HepG2 (cell line): ENCODE measurements at regions not wholly inside any gene's neighbourhood (a gene's known extent, or its start where the extent isn't known, plus 50 kb on each side); places are given as distances from the start of the nearest gene placed in this dataset.
A peak's percentile ranks its signal among the peaks of the same experiment; 100 is the strongest.

ENCODE experiments used
- ATAC-seq: fragments of 200-7000 bp; cut with Tn5 transposase; 3 replicates; pipeline ENCODE4 v1.9.1; 2020; ENCODE audit warnings: mild to moderate bottlenecking, moderate library complexity
- BruUV-seq: library from RNA; stranded (reverse); fragments of 400-500 nt; replicated peaks from 2 replicates; lab custom pipeline; 2021; lab: Mats Ljungman, UMichigan
- CTCF ChIA-PET: fragments of 300-600 bp; formaldehyde crosslinking; extraction: SDS; loops from one replicate; lab custom pipeline; 2021; ENCODE audit warnings: low total read pairs, inconsistent platforms, low intra/inter-chr PET ratio; lab: Yijun Ruan, JAX
- POLR2A ChIA-PET: fragments of 350-600 bp; sonication (Branson Sonifier 250); formaldehyde crosslinking; loops from one replicate; lab custom pipeline; 2020; ENCODE audit warnings: antibody characterized with exemption, inconsistent platforms; lab: Yijun Ruan, JAX
- DNase-seq: peaks from one replicate; pipeline ENCODE4 v3.0.0-alpha.2; 2015; ENCODE audit warnings: low spot score
- FAIRE-seq: peaks from 3 replicates; lab custom pipeline; 2011; peaks lifted over from hg19 to GRCh38; lab: Jason Lieb, UNC
- H2AFZ ChIP-seq: one replicate; pipeline ENCODE4 v1.6.1; 2011; ENCODE audit warnings: low read length, inconsistent platforms
- H3K27ac ChIP-seq: fragments of 300-600 bp; 3 replicates; pipeline ENCODE4 v1.8.0; 2011; ENCODE audit warnings: mixed run types, mild to moderate bottlenecking, mixed read lengths, low read length, inconsistent platforms; ENCODE audit not compliant: insufficient read depth; ENCODE audit errors: extremely low read length
- H3K27me3 ChIP-seq, 2 experiments: fragments of 200-600 bp in 1 of 2; 2 replicates in 1 of 2; 3 replicates in 1 of 2; pipeline versions ENCODE4 v1.6.0 to v1.8.0; 2011; ENCODE audit warnings: low read length in 2 of 2, mild to moderate bottlenecking in 2 of 2, moderate library complexity in 2 of 2, inconsistent platforms in 1 of 2; ENCODE audit not compliant: insufficient read depth in 2 of 2, control insufficient read depth in 1 of 2
- H3K36me3 ChIP-seq, 2 experiments: fragments of 200-600 bp in 1 of 2; replicated peaks in 1 of 2; 2 replicates in 1 of 2; 3 replicates in 1 of 2; pipeline versions ENCODE4 v1.5.1 to v1.8.0; 2011; ENCODE audit warnings: low read length in 2 of 2, inconsistent platforms in 1 of 2; ENCODE audit not compliant: insufficient read depth in 2 of 2, control insufficient read depth in 1 of 2
- H3K4me1 ChIP-seq: 2 replicates; pipeline ENCODE4 v1.5.1; 2012; ENCODE audit warnings: low read length, inconsistent platforms; ENCODE audit not compliant: insufficient read depth
- H3K4me2 ChIP-seq: 2 replicates; pipeline ENCODE4 v1.6.0; 2011; ENCODE audit warnings: low read depth, low read length, inconsistent platforms
- H3K4me3 ChIP-seq, 3 experiments: fragments of 200-600 bp in 1 of 3; sonication (generic), shearing (Covaris generic) in 1 of 3; replicated peaks in 1 of 3; 2 replicates each; pipeline ENCODE4 v1.5.1; 2011 to 2016; ENCODE audit warnings: low read length in 3 of 3, inconsistent platforms in 2 of 3, low read depth in 2 of 3, mild to moderate bottlenecking in 2 of 3, control low read depth in 1 of 3, mixed read lengths in 1 of 3; ENCODE audit not compliant: insufficient read depth in 1 of 3
- H3K79me2 ChIP-seq: one replicate; pipeline ENCODE4 v1.6.1; 2011; ENCODE audit warnings: low read length, inconsistent platforms; ENCODE audit not compliant: insufficient read depth
- H3K9ac ChIP-seq: 2 replicates; pipeline ENCODE4 v1.6.0; 2011; ENCODE audit warnings: mild to moderate bottlenecking, low read depth, low read length, inconsistent platforms; ENCODE audit not compliant: insufficient read depth
- H3K9me3 ChIP-seq: 2 replicates; pipeline ENCODE4 v1.5.1; 2012; ENCODE audit warnings: mild to moderate bottlenecking, low read length
- H4K20me1 ChIP-seq: 2 replicates; pipeline ENCODE4 v1.6.0; 2011; ENCODE audit warnings: inconsistent platforms, mild to moderate bottlenecking, low read length, moderate library complexity; ENCODE audit not compliant: insufficient read depth
- ELF1 ChIP-seq: sonication (generic); formaldehyde crosslinking; IDR thresholded peaks from 2 replicates; pipeline ENCODE4 v1.4.0; 2020; ENCODE audit warnings: missing genetic modification reagents
- FIP1L1 ChIP-seq: fragments of 200-400 bp; formaldehyde crosslinking; IDR thresholded peaks from 2 replicates; pipeline ENCODE4 v1.6.1; 2018; ENCODE audit warnings: low read depth, mild to moderate bottlenecking, low read length, moderate library complexity, borderline replicate concordance; ENCODE audit not compliant: insufficient read depth
- MYNN ChIP-seq: sonication (generic); formaldehyde crosslinking; IDR thresholded peaks from 2 replicates; pipeline ENCODE4 v1.4.0; 2020; ENCODE audit warnings: mild to moderate bottlenecking, low read depth, missing genetic modification reagents
- PRPF4 ChIP-seq: fragments of 200-400 bp; formaldehyde crosslinking; IDR thresholded peaks from 2 replicates; pipeline ENCODE4 v1.6.1; 2016; ENCODE audit warnings: low read length, low read depth; ENCODE audit not compliant: poor library complexity, severe bottlenecking
- RAD51 ChIP-seq: fragments of 450-650 bp; IDR thresholded peaks from 2 replicates; pipeline ENCODE4 v1.6.1; 2016; ENCODE audit warnings: borderline replicate concordance
- ZNF331 ChIP-seq: sonication (generic); formaldehyde crosslinking; IDR thresholded peaks from 2 replicates; pipeline ENCODE4 v1.4.0; 2020; ENCODE audit warnings: missing genetic modification reagents
- ZNF44 ChIP-seq: sonication (generic); formaldehyde crosslinking; IDR thresholded peaks from 2 replicates; pipeline ENCODE4 v1.5.1; 2020; ENCODE audit warnings: mild to moderate bottlenecking, missing genetic modification reagents
- ZNF607 ChIP-seq: sonication (generic); formaldehyde crosslinking; IDR thresholded peaks from 2 replicates; pipeline ENCODE4 v1.5.1; 2020; ENCODE audit warnings: missing genetic modification reagents, mild to moderate bottlenecking, borderline replicate concordance
- ZNF775 ChIP-seq: sonication (generic); formaldehyde crosslinking; IDR thresholded peaks from 2 replicates; pipeline ENCODE4 v1.4.0; 2020; ENCODE audit warnings: missing genetic modification reagents, mild to moderate bottlenecking, moderate library complexity, borderline replicate concordance
- WGBS: methylation state at CpG from one replicate; pipeline ENCODE4 v1.1.6; 2017; ENCODE audit warnings: low lambda C conversion rate; 5-methylcytosine and 5-hydroxymethylcytosine counted together
- in situ Hi-C: cut with HindIII; loops from 2 replicates; pipeline ENCODE4 v1.10.0; 2017; ENCODE audit warnings: low pct_unique_long_range_greater_than_20kb; ENCODE audit not compliant: extremely low pct_ligation_motif_present
- intact Hi-C: fragments of 100-400 bp; cut with micrococcal nuclease; formaldehyde crosslinking; loops from one replicate; pipeline ENCODE4 v1.10.0; 2022; ENCODE audit not compliant: unreplicated experiment

DNA sequence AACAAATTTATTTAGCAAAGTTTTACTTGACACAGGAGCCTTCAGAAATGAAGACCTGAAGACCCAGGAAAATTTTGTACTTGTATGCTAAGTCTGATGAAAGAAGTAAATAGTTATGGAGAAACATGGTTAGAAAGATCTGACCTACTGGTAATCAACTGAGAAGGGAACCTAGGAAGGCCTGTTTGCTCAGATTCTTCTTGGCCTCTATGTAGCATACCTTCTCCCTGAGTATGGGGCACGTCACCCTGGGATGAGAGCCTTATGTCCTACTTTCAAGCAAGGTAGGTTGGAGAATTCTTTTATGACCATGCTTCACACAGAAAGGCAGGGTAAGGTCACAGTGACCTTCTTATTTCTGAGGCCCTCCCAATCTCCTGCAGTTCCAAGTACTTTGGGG is 178.6 kb upstream of the CREB1 start:
- 0% methylated on average over 1 of the region's 1 CpG for WGBS
- POLR2A ChIA-PET: no interaction called here
- Histone ChIP-seq H4K20me1 (no peaks in the 10 kb centered on the region), H2AFZ (no peak overlapping the region), H3K27ac (no peak overlapping the region), H3K9me3 (no peaks in the 10 kb centered on the region), H3K79me2 (no peaks in the 10 kb centered on the region), H3K36me3 (no peaks in the 10 kb centered on the region), H3K27me3 (no peaks in the 10 kb centered on the region), H3K9ac (no peak overlapping the region), H3K4me1 (no peaks in the 10 kb centered on the region), H3K4me2 (no peak overlapping the region), H3K4me3 (no peak overlapping the region)
- DNase-seq (no peak), ATAC-seq (no peak), FAIRE-seq (no peak)
- no TSS peak for BruUV-seq
- intact Hi-C loops (no loop called here), in situ Hi-C loops (no loop called here)
- CTCF ChIA-PET: no interaction called here
- no peak for TF ChIP-seq ZNF44 (CRISPR knock-in tag)
- no peak for TF ChIP-seq ZNF331 (CRISPR knock-in tag)

DNA sequence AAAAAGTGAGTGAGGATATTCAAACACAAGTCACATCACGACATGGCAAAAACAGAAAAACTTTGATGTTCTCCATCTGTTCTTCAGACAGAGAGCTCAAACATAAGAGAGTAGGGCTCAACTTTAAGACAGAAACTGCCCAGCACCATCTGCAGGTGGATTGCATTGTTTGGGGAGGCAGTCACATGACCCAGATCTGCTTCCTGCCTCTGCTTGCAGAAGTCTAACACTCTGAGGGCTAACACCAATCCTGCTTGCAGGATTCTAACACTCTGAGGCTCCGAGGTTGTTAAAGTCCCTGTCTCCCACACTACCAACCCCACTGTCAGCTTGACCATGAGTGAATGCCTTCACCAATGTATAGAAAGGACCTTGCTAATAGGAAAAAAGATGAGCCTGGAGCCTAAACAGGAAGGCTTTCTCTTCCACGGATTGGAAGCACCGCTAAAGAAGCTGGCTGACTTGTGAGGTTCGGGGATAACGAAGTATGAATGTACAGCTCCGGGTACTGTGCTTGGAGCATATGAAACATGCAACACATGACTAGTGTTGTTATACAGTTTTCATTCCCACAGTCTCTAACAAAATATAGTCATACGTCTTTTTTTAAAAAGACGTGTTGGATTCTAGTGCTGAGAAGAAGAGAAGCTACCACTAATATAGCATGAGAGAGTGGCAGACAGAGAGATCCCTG is 176.6 kb upstream of the CREB1 start:
- TF ChIP-seq RAD51 (no peak), FIP1L1 (no peak), PRPF4 (no peak), ZNF775 (no peak), MYNN (no peak), ZNF607 (CRISPR knock-in tag) (no peak), ELF1 (CRISPR knock-in tag) (no peak)
- in situ Hi-C loops: no loop called here
- intact Hi-C loops: no loop called here
- H3K36me3 ChIP-seq: no peaks in the 10 kb centered on the region
- POLR2A ChIA-PET: no interaction called here
- 35% methylated on average over 9 of the region's 9 CpGs for WGBS
- no peak overlapping the region for H3K27ac ChIP-seq
- no peak for DNase-seq
- H3K79me2 ChIP-seq: no peaks in the 10 kb centered on the region
- no peaks in the 10 kb centered on the region for H3K27me3 ChIP-seq
- H4K20me1 ChIP-seq: no peaks in the 10 kb centered on the region
- no peaks in the 10 kb centered on the region for H3K9me3 ChIP-seq
- H2AFZ ChIP-seq: no peak overlapping the region
- no peaks in the 10 kb centered on the region for H3K4me1 ChIP-seq
- ATAC-seq: peak; percentile 61
- no peak for FAIRE-seq
- CTCF ChIA-PET: no interaction called here
- no peak overlapping the region for H3K4me3 ChIP-seq
- H3K9ac ChIP-seq: no peak overlapping the region
- no TSS peak for BruUV-seq
- no peak overlapping the region for H3K4me2 ChIP-seq
